K562 (cell line): ENCODE measurements at regions not wholly inside any gene's neighbourhood (a gene's known extent, or its start where the extent isn't known, plus 50 kb on each side); places are given as distances from the start of the nearest gene placed in this dataset.

ENCODE experiments used
- ATAC-seq: fragments of 200-7000 bp; cut with Tn5 transposase; 3 replicates; pipeline ENCODE4 v1.9.1; 2020; ENCODE audit warnings: moderate library complexity
- BruUV-seq: library from RNA; stranded (reverse); fragments of 400-500 nt; replicated peaks from 2 replicates; lab custom pipeline; 2021; lab: Mats Ljungman, UMichigan
- CTCF ChIA-PET: fragments of 300-600 bp; formaldehyde crosslinking; extraction: SDS; loops from one replicate; lab custom pipeline; 2021; ENCODE audit warnings: low intra/inter-chr PET ratio; lab: Yijun Ruan, JAX
- POLR2A ChIA-PET: fragments of 300-600, 350-650 bp; sonication (Branson Sonifier 250); formaldehyde crosslinking; extraction: SDS; loops from one replicate; lab custom pipeline; 2021; ENCODE audit warnings: antibody characterized with exemption, inconsistent platforms; lab: Yijun Ruan, JAX
- DNase-seq, 4 experiments: peaks; one replicate each; pipeline versions ENCODE4 v3.0.0 to v3.0.0-alpha.2; 2011 to 2018; ENCODE audit warnings: low spot score in 3 of 4, mixed read lengths in 3 of 4; ENCODE audit errors: extremely low read depth in 1 of 4
- FAIRE-seq: peaks from 2 replicates; lab custom pipeline; 2011; peaks lifted over from hg19 to GRCh38; lab: Jason Lieb, UNC
- H2AFZ ChIP-seq: 2 replicates; pipeline ENCODE4 v1.6.0; 2011; ENCODE audit warnings: low read depth, low read length, control low read depth, inconsistent platforms
- H3K27ac ChIP-seq: fragments of 200-600 bp; 3 replicates; pipeline ENCODE4 v1.8.0; 2011; ENCODE audit warnings: low read depth, mild to moderate bottlenecking, control low read depth, inconsistent platforms, low read length, moderate library complexity, mixed read lengths; ENCODE audit errors: extremely low read depth
- H3K27me3 ChIP-seq, 2 experiments: fragments of 300-600 bp in 1 of 2; 2 replicates in 1 of 2; 3 replicates in 1 of 2; pipeline versions ENCODE4 v1.6.0 to v1.8.0; 2011; ENCODE audit warnings: inconsistent platforms in 2 of 2, low read length in 2 of 2, mild to moderate bottlenecking in 1 of 2, mixed read lengths in 1 of 2, moderate library complexity in 1 of 2; ENCODE audit not compliant: control insufficient read depth in 2 of 2, insufficient read depth in 2 of 2
- H3K36me3 ChIP-seq: fragments of 300-600 bp; 3 replicates; pipeline ENCODE4 v1.8.0; 2011; ENCODE audit warnings: mild to moderate bottlenecking, low read length, inconsistent platforms; ENCODE audit not compliant: control insufficient read depth, insufficient read depth
- H3K4me1 ChIP-seq, 2 experiments: fragments of 200-600 bp in 1 of 2; replicated peaks in 1 of 2; 2 replicates in 1 of 2; 3 replicates in 1 of 2; pipeline versions ENCODE4 v1.5.1 to v1.8.0; 2011; ENCODE audit warnings: inconsistent platforms in 2 of 2, low read length in 2 of 2, mild to moderate bottlenecking in 1 of 2, mixed read lengths in 1 of 2, moderate library complexity in 1 of 2; ENCODE audit not compliant: control insufficient read depth in 2 of 2, insufficient read depth in 2 of 2
- H3K4me2 ChIP-seq: 2 replicates; pipeline ENCODE4 v1.6.1; 2011; ENCODE audit warnings: low read length, control low read depth, inconsistent platforms, mixed read lengths; ENCODE audit not compliant: insufficient read depth
- H3K4me3 ChIP-seq: fragments of 200-600 bp; sonication (generic), shearing (Covaris generic); 2 replicates; pipeline ENCODE4 v1.5.1; 2016; ENCODE audit warnings: control low read depth, inconsistent platforms
- H3K79me2 ChIP-seq: fragments of 200-600 bp; 3 replicates; pipeline ENCODE4 v1.8.0; 2011; ENCODE audit warnings: low read length, inconsistent platforms; ENCODE audit not compliant: control insufficient read depth, insufficient read depth
- H3K9ac ChIP-seq, 2 experiments: 2 replicates each; pipeline versions ENCODE4 v1.6.0 to v1.6.1; 2011; ENCODE audit warnings: low read depth in 2 of 2, low read length in 2 of 2, control low read depth in 1 of 2, inconsistent platforms in 1 of 2, mild to moderate bottlenecking in 1 of 2, mixed read lengths in 1 of 2; ENCODE audit not compliant: insufficient read depth in 1 of 2
- H3K9me1 ChIP-seq: one replicate; pipeline ENCODE4 v1.6.0; 2011; ENCODE audit warnings: inconsistent platforms, mild to moderate bottlenecking, low read length, moderate library complexity; ENCODE audit not compliant: control insufficient read depth, insufficient read depth
- H3K9me3 ChIP-seq: replicated peaks from 2 replicates; pipeline ENCODE4 v1.5.1; 2011; ENCODE audit warnings: low read depth, low read length, inconsistent platforms; ENCODE audit not compliant: control insufficient read depth, insufficient read depth
- H4K20me1 ChIP-seq: replicated peaks from 2 replicates; pipeline ENCODE4 v1.6.1; 2011; ENCODE audit warnings: low read length, inconsistent platforms, mixed read lengths; ENCODE audit not compliant: control insufficient read depth, insufficient read depth
- CREM ChIP-seq: IDR thresholded peaks from 2 replicates; pipeline ENCODE4 v1.6.1; 2014; ENCODE audit warnings: antibody characterized with exemption, low read depth
- HDAC8 ChIP-seq: fragments of 450-650 bp; IDR thresholded peaks from 2 replicates; pipeline ENCODE4 v1.6.1; 2016; ENCODE audit warnings: mild to moderate bottlenecking, missing genetic modification characterization, moderate library complexity, missing compliant biosample characterization
- HOXB6 ChIP-seq: fragments of 250-450 bp; sonication (Bioruptor Pico); IDR thresholded peaks from 2 replicates; pipeline ENCODE4 v1.5.1; 2022; ENCODE audit warnings: mild to moderate bottlenecking, borderline replicate concordance
- RBM14 ChIP-seq: fragments of 200-400 bp; formaldehyde crosslinking; IDR thresholded peaks from 2 replicates; pipeline ENCODE4 v1.6.1; 2018; ENCODE audit warnings: low read depth, mild to moderate bottlenecking, low read length, moderate library complexity, borderline replicate concordance; ENCODE audit not compliant: insufficient read depth
- ZNF311 ChIP-seq: fragments of 250-450 bp; sonication (Bioruptor Pico); IDR thresholded peaks from 2 replicates; pipeline ENCODE4 v1.4.0; 2020; ENCODE audit warnings: mild to moderate bottlenecking, moderate library complexity
- ZNF778 ChIP-seq: fragments of 450-650 bp; formaldehyde crosslinking; IDR thresholded peaks from 2 replicates; pipeline ENCODE4 v1.4.0; 2020; ENCODE audit warnings: mild to moderate bottlenecking, moderate library complexity
- WGBS: fragments of 100-300 bp; shearing (Covaris generic); methylation state at CpG from one replicate; pipeline ENCODE4 v1.1.6; 2016; ENCODE audit warnings: low coverage, mixed read lengths; ENCODE audit not compliant: insufficient coverage; ENCODE audit errors: missing lambda C conversion rate; 5-methylcytosine and 5-hydroxymethylcytosine counted together
- in situ Hi-C: fragments of 300-500 bp; cut with MboI; formaldehyde crosslinking; loops from 4 replicates; pipeline ENCODE4 v1.15.0; 2018; ENCODE audit warnings: inconsistent platforms, mixed read lengths
- intact Hi-C: fragments of 100-400 bp; cut with micrococcal nuclease; formaldehyde crosslinking; loops from 2 replicates; pipeline ENCODE4 v1.14.2; 2022

- DNase-seq: no peak
- POLR2A ChIA-PET: no interaction called here
- no peak overlapping the region for H3K9ac ChIP-seq
- H3K4me1 ChIP-seq: no peaks in the 10 kb centered on the region; a peak in 1 of 5 replicates
- FAIRE-seq: no peak
- intact Hi-C loops: no loop called here
- no peaks in the 10 kb centered on the region for H3K9me3 ChIP-seq
- H3K4me3 ChIP-seq: no peak overlapping the region
- peaks cover 0 to 10% of the 10 kb centered on the region in 2 experiments; a peak in 2 of 5 replicates for H3K27me3 ChIP-seq
- no peak overlapping the region for H2AFZ ChIP-seq
- WGBS: under 1% methylated on average over 6 of the region's 6 CpGs
- no TSS peak for BruUV-seq
- no peaks in the 10 kb centered on the region for H3K9me1 ChIP-seq
- 0 out of 2 replicates have a peak, but pooled peaks cover 4% of the 10 kb centered on the region for H4K20me1 ChIP-seq
- no peak overlapping the region for H3K4me2 ChIP-seq
- no peak for ATAC-seq
- H3K36me3 ChIP-seq: no peaks in the 10 kb centered on the region
- CTCF ChIA-PET: no interaction called here
- in situ Hi-C loops: no loop called here
- no peak for TF ChIP-seq RBM14
- TF ChIP-seq HOXB6 (CRISPR knock-in tag): no peak
- no peak for TF ChIP-seq CREM
- TF ChIP-seq ZNF311 (CRISPR knock-in tag): no peak
- TF ChIP-seq HDAC8: no peak
- no peak for TF ChIP-seq ZNF778 (CRISPR knock-in tag)
- TF ChIP-seq, all 486 proteins: peak for 0
- Histone ChIP-seq H3K79me2 (no peaks in the 10 kb centered on the region), H3K27ac (no peak overlapping the region)
Observed at GRCh38 chr16:5505091-5505887, 407.7 kb upstream of the EEF2KMT start.
